GM23338 (cell line): ENCODE measurements at regions not wholly inside any gene's neighbourhood (a gene's known extent, or its start where the extent isn't known, plus 50 kb on each side); places are given as distances from the start of the nearest gene placed in this dataset.

Source experiments
- ATAC-seq: fragments of 200-7000 bp; cut with Tn5 transposase; 3 replicates; pipeline ENCODE4 v1.9.1; 2020
- DNase-seq: peaks from one replicate; pipeline ENCODE4 v3.0.0-alpha.2; 2015; ENCODE audit warnings: low spot score
- H2AFZ ChIP-seq: fragments of 200-600 bp; sonication (generic); 2 replicates; pipeline ENCODE4 v1.8.0; 2016; ENCODE audit warnings: antibody characterized with exemption, mild to moderate bottlenecking, moderate library complexity
- H3F3A ChIP-seq: fragments of 200-600 bp; sonication (generic); replicated peaks from 2 replicates; pipeline ENCODE4 v1.8.0; 2017; ENCODE audit warnings: antibody characterized with exemption, mixed run types, low read depth
- H3K27ac ChIP-seq: fragments of 200-600 bp; sonication (generic); 2 replicates; pipeline ENCODE4 v1.6.1; 2016; ENCODE audit warnings: low read depth
- H3K27me3 ChIP-seq: fragments of 200-600 bp; sonication (generic); 2 replicates; pipeline ENCODE4 v1.8.0; 2016; ENCODE audit warnings: mild to moderate bottlenecking, mixed run types, moderate library complexity; ENCODE audit not compliant: insufficient read depth
- H3K36me3 ChIP-seq: fragments of 200-600 bp; sonication (generic); 2 replicates; pipeline ENCODE4 v1.8.0; 2016; ENCODE audit warnings: mild to moderate bottlenecking; ENCODE audit not compliant: insufficient read depth
- H3K4me1 ChIP-seq: fragments of 200-600 bp; sonication (generic); 2 replicates; pipeline ENCODE4 v1.8.0; 2016; ENCODE audit warnings: mild to moderate bottlenecking, moderate library complexity; ENCODE audit not compliant: insufficient read depth
- H3K4me2 ChIP-seq: fragments of 200-600 bp; sonication (generic); 2 replicates; pipeline ENCODE4 v1.7.1; 2017; ENCODE audit warnings: mixed run types
- H3K4me3 ChIP-seq: fragments of 200-600 bp; sonication (generic); 2 replicates; pipeline ENCODE4 v1.6.1; 2016; ENCODE audit warnings: mixed run types
- H3K79me2 ChIP-seq: fragments of 200-600 bp; sonication (generic); replicated peaks from 2 replicates; pipeline ENCODE4 v1.8.0; 2017; ENCODE audit warnings: mild to moderate bottlenecking; ENCODE audit not compliant: insufficient read depth
- H3K9me2 ChIP-seq: fragments of 200-600 bp; sonication (generic); 2 replicates; pipeline ENCODE4 v1.8.0; 2017; ENCODE audit not compliant: insufficient read depth
- H4K20me1 ChIP-seq: fragments of 200-600 bp; sonication (generic); replicated peaks from 2 replicates; pipeline ENCODE4 v1.8.0; 2017; ENCODE audit warnings: mild to moderate bottlenecking; ENCODE audit not compliant: insufficient read depth
- H3K27ac Mint-ChIP-seq: 2 replicates; pipeline ENCODE4 v1.8.0; 2020; ENCODE audit warnings: inconsistent platforms, mild to moderate bottlenecking, moderate library complexity, mixed read lengths
- H3K27me3 Mint-ChIP-seq: 3 replicates; pipeline ENCODE4 v1.8.0; 2022; ENCODE audit warnings: low read depth, mild to moderate bottlenecking, moderate library complexity, mixed read lengths, inconsistent platforms; ENCODE audit not compliant: insufficient read depth, poor library complexity
- H3K36me3 Mint-ChIP-seq: 3 replicates; pipeline ENCODE4 v1.8.0; 2021; ENCODE audit warnings: low read depth, mild to moderate bottlenecking, inconsistent platforms, moderate library complexity, mixed read lengths
- H3K4me1 Mint-ChIP-seq: 3 replicates; pipeline ENCODE4 v1.8.0; 2020; ENCODE audit warnings: mild to moderate bottlenecking, inconsistent platforms, mixed read lengths
- H3K4me3 Mint-ChIP-seq: 3 replicates; pipeline ENCODE4 v1.8.0; 2021; ENCODE audit warnings: moderate library complexity, mild to moderate bottlenecking, inconsistent platforms, mixed read lengths
- H3K9me3 Mint-ChIP-seq: 3 replicates; pipeline ENCODE4 v1.8.0; 2020; ENCODE audit warnings: moderate library complexity, mild to moderate bottlenecking, inconsistent platforms, mixed read lengths
- CREB1 ChIP-seq: fragments of 250-450 bp; sonication (Bioruptor Pico); IDR thresholded peaks from 2 replicates; pipeline ENCODE4 v1.5.0; 2020; ENCODE audit warnings: low read depth, mild to moderate bottlenecking, moderate library complexity
- EZH2 ChIP-seq: fragments of 200-600 bp; sonication (generic); IDR thresholded peaks from one replicate; pipeline ENCODE4 v1.8.0; 2017; ENCODE audit warnings: antibody characterized with exemption, mild to moderate bottlenecking, low read depth; ENCODE audit not compliant: unreplicated experiment
- NANOG ChIP-seq: IDR thresholded peaks from 2 replicates; pipeline ENCODE4 v1.6.1; 2016; ENCODE audit warnings: antibody characterized with exemption, borderline replicate concordance
- STAT1 ChIP-seq: IDR thresholded peaks from one replicate; pipeline ENCODE4 v1.6.1; 2016; ENCODE audit warnings: antibody characterized with exemption; ENCODE audit not compliant: unreplicated experiment
- ZNF114 ChIP-seq: fragments of 250-450 bp; sonication (Bioruptor Pico); IDR thresholded peaks from 2 replicates; pipeline ENCODE4 v1.5.0; 2020; ENCODE audit warnings: mild to moderate bottlenecking, moderate library complexity
- ZNF331 ChIP-seq: fragments of 250-450 bp; sonication (Bioruptor Pico); IDR thresholded peaks from 2 replicates; pipeline ENCODE4 v1.5.0; 2020; ENCODE audit warnings: low read depth, mild to moderate bottlenecking, moderate library complexity
- TF ChIP-seq, protein P1 (sequence below), 2 experiments: fragments of 200-600 bp in 1 of 2; sonication (generic) in 1 of 2; conservative IDR thresholded peaks; 2 replicates each; pipeline versions ENCODE4 v1.5.1 to v1.6.1; 2016 to 2017; ENCODE audit warnings: antibody characterized with exemption in 2 of 2, low read depth in 2 of 2, mild to moderate bottlenecking in 2 of 2, moderate library complexity in 1 of 2
- TF ChIP-seq, protein P2 (sequence below): IDR thresholded peaks from 2 replicates; pipeline ENCODE4 v1.6.1; 2016; ENCODE audit warnings: antibody characterized with exemption
- TF ChIP-seq, protein P3 (sequence below): fragments of 250-450 bp; sonication (Bioruptor Pico); IDR thresholded peaks from 2 replicates; pipeline ENCODE4 v1.5.0; 2020; ENCODE audit warnings: mild to moderate bottlenecking, moderate library complexity

DNA sequence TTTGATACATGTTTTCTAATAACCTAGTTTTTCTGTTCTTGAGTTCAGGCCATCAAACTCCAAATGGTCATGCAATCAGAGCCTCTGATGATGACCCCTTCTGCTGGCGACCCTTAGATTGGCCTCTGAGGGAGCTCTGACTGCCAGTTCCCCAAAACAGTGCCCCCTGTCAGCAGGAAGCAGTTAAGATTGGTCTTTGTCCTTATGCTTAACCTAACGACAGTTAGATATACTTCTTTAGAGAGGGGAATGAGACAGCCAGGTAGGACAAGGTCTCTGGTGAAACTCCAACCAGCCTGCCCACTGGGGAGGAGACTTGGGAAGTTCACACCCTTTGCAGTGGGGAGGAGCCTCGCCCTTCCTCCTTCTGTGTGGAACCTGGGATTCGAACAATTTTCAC, 390.4 kb upstream of the KIF2A start:
- Histone ChIP-seq H3K9me2 (no peaks in the 10 kb centered on the region; the same call in none of the 2 replicates), H2AFZ (peak overlapping the region; percentile 14; the same call in 1 of the 2 replicates), H3K4me3 (no peak overlapping the region), H4K20me1 (no peaks in the 10 kb centered on the region), H3K79me2 (no peaks in the 10 kb centered on the region), H3K36me3 (no peaks in the 10 kb centered on the region), H3K27ac (no peak overlapping the region), H3K4me2 (no peak overlapping the region), H3K27me3 (no peaks in the 10 kb centered on the region), H3F3A (no peaks in the 10 kb centered on the region), H3K4me1 (no peaks in the 10 kb centered on the region)
- Mint-ChIP-seq H3K27me3 (no peaks in the 10 kb centered on the region), H3K27ac (no peak overlapping the region), H3K4me1 (no peaks in the 10 kb centered on the region), H3K36me3 (peaks cover 7% of the 10 kb centered on the region; the same call in 2 of the 3 replicates), H3K4me3 (no peak overlapping the region), H3K9me3 (peaks cover 22% of the 10 kb centered on the region)
- TF ChIP-seq, protein P1, sequence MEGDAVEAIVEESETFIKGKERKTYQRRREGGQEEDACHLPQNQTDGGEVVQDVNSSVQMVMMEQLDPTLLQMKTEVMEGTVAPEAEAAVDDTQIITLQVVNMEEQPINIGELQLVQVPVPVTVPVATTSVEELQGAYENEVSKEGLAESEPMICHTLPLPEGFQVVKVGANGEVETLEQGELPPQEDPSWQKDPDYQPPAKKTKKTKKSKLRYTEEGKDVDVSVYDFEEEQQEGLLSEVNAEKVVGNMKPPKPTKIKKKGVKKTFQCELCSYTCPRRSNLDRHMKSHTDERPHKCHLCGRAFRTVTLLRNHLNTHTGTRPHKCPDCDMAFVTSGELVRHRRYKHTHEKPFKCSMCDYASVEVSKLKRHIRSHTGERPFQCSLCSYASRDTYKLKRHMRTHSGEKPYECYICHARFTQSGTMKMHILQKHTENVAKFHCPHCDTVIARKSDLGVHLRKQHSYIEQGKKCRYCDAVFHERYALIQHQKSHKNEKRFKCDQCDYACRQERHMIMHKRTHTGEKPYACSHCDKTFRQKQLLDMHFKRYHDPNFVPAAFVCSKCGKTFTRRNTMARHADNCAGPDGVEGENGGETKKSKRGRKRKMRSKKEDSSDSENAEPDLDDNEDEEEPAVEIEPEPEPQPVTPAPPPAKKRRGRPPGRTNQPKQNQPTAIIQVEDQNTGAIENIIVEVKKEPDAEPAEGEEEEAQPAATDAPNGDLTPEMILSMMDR (conservative IDR thresholded peaks at IDR 0.05; ENCODE audit: low read depth in 2 of 2): peak; percentile 62 to 63
- TF ChIP-seq ZNF114 (CRISPR knock-in tag): no peak
- ATAC-seq (peak; percentile 46), DNase-seq (peak; percentile 45)

DNA sequence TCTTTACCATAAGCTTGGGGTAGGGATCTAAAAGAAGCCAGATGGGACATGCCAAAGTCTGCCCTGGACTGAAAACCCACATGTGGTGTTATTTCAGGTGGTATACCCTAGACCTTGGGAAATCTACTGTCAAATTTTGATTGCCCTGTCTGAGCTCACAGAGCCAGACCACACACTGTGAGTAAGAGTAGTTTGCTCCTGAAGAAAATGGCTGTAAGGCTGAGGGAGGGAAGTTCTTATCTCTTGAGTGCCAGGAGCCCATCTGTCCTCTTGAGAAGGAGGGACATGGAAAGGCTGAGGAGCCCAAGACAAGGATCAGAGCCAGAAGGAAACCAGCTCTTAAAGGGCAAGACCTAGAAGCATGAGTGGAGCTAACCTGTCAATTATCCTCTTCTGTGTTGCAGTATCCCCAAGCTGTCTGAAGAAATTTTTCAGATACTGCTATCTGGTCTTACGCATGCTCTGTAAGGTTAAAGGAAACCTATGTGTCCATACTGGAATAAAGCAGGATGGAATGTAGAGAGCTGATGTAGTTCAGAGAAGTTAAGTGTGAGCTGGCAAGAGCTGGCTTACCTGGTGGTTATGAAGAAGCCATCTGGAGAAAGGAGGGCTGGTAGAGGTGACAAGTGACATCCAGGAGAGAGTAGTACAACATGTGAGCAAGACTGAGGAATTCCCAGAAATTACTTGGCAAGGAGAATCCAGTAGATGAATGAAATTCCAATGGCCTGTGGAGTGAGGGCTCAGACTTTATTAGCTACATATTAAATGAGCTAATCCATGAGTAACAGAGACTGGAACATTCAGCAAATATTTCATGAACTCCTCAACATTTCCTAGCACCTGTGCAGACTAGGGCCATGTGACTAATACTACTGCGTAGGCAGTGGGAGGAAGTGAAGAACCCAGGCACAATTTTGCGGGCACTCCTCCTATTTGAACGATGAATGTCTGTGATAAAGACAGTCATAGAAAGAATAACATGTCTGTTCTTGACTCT, 389.1 kb upstream of the KIF2A start:
- no peak overlapping the region for H3K4me3 ChIP-seq
- no peaks in the 10 kb centered on the region for H3K27me3 ChIP-seq

More for the DNA sequence above, 389.1 kb upstream of the KIF2A start:
- H3K9me2 ChIP-seq: no peaks in the 10 kb centered on the region; the same call in 1 of the 2 replicates
- no peak overlapping the region for H2AFZ ChIP-seq
- Mint-ChIP-seq H3K4me3 (no peak overlapping the region), H3K36me3 (peaks cover 7% of the 10 kb centered on the region; the same call in 2 of the 3 replicates), H3K27me3 (no peaks in the 10 kb centered on the region), H3K4me1 (no peaks in the 10 kb centered on the region), H3K27ac (no peak overlapping the region), H3K9me3 (peaks cover 16% of the 10 kb centered on the region)
- no peaks in the 10 kb centered on the region for H3K4me1 ChIP-seq
- no peak overlapping the region for H3K27ac ChIP-seq
- no peaks in the 10 kb centered on the region for H3F3A ChIP-seq
- no peak for TF ChIP-seq NANOG
- TF ChIP-seq EZH2: no peak
- TF ChIP-seq CREB1: no peak
- TF ChIP-seq STAT1: no peak
- TF ChIP-seq, protein P2, sequence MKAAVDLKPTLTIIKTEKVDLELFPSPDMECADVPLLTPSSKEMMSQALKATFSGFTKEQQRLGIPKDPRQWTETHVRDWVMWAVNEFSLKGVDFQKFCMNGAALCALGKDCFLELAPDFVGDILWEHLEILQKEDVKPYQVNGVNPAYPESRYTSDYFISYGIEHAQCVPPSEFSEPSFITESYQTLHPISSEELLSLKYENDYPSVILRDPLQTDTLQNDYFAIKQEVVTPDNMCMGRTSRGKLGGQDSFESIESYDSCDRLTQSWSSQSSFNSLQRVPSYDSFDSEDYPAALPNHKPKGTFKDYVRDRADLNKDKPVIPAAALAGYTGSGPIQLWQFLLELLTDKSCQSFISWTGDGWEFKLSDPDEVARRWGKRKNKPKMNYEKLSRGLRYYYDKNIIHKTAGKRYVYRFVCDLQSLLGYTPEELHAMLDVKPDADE: no peak
- no peak for TF ChIP-seq ZNF331 (CRISPR knock-in tag)
- TF ChIP-seq, protein P3, sequence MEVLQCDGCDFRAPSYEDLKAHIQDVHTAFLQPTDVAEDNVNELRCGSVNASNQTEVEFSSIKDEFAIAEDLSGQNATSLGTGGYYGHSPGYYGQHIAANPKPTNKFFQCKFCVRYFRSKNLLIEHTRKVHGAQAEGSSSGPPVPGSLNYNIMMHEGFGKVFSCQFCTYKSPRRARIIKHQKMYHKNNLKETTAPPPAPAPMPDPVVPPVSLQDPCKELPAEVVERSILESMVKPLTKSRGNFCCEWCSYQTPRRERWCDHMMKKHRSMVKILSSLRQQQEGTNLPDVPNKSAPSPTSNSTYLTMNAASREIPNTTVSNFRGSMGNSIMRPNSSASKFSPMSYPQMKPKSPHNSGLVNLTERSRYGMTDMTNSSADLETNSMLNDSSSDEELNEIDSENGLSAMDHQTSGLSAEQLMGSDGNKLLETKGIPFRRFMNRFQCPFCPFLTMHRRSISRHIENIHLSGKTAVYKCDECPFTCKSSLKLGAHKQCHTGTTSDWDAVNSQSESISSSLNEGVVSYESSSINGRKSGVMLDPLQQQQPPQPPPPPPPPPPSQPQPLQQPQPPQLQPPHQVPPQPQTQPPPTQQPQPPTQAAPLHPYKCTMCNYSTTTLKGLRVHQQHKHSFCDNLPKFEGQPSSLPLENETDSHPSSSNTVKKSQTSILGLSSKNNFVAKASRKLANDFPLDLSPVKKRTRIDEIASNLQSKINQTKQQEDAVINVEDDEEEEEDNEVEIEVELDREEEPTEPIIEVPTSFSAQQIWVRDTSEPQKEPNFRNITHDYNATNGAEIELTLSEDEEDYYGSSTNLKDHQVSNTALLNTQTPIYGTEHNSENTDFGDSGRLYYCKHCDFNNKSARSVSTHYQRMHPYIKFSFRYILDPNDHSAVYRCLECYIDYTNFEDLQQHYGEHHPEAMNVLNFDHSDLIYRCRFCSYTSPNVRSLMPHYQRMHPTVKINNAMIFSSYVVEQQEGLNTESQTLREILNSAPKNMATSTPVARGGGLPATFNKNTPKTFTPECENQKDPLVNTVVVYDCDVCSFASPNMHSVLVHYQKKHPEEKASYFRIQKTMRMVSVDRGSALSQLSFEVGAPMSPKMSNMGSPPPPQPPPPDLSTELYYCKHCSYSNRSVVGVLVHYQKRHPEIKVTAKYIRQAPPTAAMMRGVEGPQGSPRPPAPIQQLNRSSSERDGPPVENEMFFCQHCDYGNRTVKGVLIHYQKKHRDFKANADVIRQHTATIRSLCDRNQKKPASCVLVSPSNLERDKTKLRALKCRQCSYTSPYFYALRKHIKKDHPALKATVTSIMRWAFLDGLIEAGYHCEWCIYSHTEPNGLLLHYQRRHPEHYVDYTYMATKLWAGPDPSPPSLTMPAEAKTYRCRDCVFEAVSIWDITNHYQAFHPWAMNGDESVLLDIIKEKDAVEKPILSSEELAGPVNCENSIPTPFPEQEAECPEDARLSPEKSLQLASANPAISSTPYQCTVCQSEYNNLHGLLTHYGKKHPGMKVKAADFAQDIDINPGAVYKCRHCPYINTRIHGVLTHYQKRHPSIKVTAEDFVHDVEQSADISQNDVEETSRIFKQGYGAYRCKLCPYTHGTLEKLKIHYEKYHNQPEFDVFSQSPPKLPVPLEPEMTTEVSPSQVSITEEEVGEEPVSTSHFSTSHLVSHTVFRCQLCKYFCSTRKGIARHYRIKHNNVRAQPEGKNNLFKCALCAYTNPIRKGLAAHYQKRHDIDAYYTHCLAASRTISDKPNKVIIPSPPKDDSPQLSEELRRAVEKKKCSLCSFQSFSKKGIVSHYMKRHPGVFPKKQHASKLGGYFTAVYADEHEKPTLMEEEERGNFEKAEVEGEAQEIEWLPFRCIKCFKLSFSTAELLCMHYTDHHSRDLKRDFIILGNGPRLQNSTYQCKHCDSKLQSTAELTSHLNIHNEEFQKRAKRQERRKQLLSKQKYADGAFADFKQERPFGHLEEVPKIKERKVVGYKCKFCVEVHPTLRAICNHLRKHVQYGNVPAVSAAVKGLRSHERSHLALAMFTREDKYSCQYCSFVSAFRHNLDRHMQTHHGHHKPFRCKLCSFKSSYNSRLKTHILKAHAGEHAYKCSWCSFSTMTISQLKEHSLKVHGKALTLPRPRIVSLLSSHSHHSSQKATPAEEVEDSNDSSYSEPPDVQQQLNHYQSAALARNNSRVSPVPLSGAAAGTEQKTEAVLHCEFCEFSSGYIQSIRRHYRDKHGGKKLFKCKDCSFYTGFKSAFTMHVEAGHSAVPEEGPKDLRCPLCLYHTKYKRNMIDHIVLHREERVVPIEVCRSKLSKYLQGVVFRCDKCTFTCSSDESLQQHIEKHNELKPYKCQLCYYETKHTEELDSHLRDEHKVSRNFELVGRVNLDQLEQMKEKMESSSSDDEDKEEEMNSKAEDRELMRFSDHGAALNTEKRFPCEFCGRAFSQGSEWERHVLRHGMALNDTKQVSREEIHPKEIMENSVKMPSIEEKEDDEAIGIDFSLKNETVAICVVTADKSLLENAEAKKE (CRISPR knock-in tag): no peak
- no peak for TF ChIP-seq ZNF114 (CRISPR knock-in tag)
- DNase-seq (no peak), ATAC-seq (no peak)
- no peaks in the 10 kb centered on the region for H3K36me3 ChIP-seq
- H3K4me2 ChIP-seq: no peak overlapping the region
- H3K79me2 ChIP-seq: no peaks in the 10 kb centered on the region
- H4K20me1 ChIP-seq: no peaks in the 10 kb centered on the region
